NCI-H524 treated with DMSO at 0.1 percent for 48 hours (cell line): ENCODE measurements at regions not wholly inside any gene's neighbourhood (a gene's known extent, or its start where the extent isn't known, plus 50 kb on each side); places are given as distances from the start of the nearest gene placed in this dataset.
A peak's percentile ranks its signal among the peaks of the same experiment; 100 is the strongest.
"Not testable (repeated sequence)": the region's sequence is repeated elsewhere in the genome, so short reads cannot be mapped to it uniquely, and the experiment has no call there.

Experiments
- DNase-seq: peaks from one replicate; lab custom pipeline; 2025; lab: John Stamatoyannopoulos, UW

GRCh38 chr9:97248252-97248651 lies 59.2 kb upstream of the CCDC180 start:
- not testable (repeated sequence) for DNase-seq

- DNase-seq, result no peak
Measured at GRCh38 chr9:97243606-97244005, 63.9 kb upstream of the CCDC180 start.

- not testable (repeated sequence) for DNase-seq
Measured at GRCh38 chr9:97241430-97241829, 66.0 kb upstream of the CCDC180 start.

GRCh38 chr9:97237951-97238889 lies 69.2 kb upstream of the CCDC180 start:
- peak; percentile 81 for DNase-seq

GRCh38 chr9:97237311-97237786 lies 70.1 kb upstream of the CCDC180 start:
- no peak for DNase-seq

GRCh38 chr9:97233009-97233400 lies 74.5 kb upstream of the CCDC180 start:
- not testable (repeated sequence) for DNase-seq

GRCh38 chr9:97232060-97233008 lies 75.1 kb upstream of the CCDC180 start:
- DNase-seq, result peak; percentile 92

- not testable (repeated sequence) for DNase-seq
Measured at GRCh38 chr9:97222393-97222792, 85.1 kb upstream of the CCDC180 start.

- peak; percentile 25 for DNase-seq
Measured at GRCh38 chr9:97221478-97222355, 85.7 kb upstream of the CCDC180 start.

- no peak for DNase-seq
Measured at GRCh38 chr9:97220894-97221477, 86.5 kb upstream of the CCDC180 start.

GRCh38 chr9:97220396-97220795 lies 87.1 kb upstream of the CCDC180 start:
- not testable (repeated sequence) for DNase-seq

GRCh38 chr9:97219443-97220140 lies 87.9 kb upstream of the CCDC180 start:
- not testable (repeated sequence) for DNase-seq

- DNase-seq, result not testable (repeated sequence)
Measured at GRCh38 chr9:97215127-97215526, 92.3 kb upstream of the CCDC180 start.

- not testable (repeated sequence) for DNase-seq
Measured at GRCh38 chr9:97214556-97214955, 92.9 kb upstream of the CCDC180 start.

GRCh38 chr9:97199683-97200082 lies 107.8 kb upstream of the CCDC180 start:
- DNase-seq, result not testable (repeated sequence)

- DNase-seq, result not testable (repeated sequence)
Measured at GRCh38 chr9:97193767-97194166, 113.7 kb upstream of the CCDC180 start.

- DNase-seq, result no peak
Measured at GRCh38 chr9:97188545-97188944, 118.9 kb upstream of the CCDC180 start.

- not testable (repeated sequence) for DNase-seq
Measured at GRCh38 chr9:97187706-97188105, 119.8 kb upstream of the CCDC180 start.

- DNase-seq, result no peak
Measured at GRCh38 chr9:97186493-97186892, 121.0 kb upstream of the CCDC180 start.

GRCh38 chr9:97182532-97182931 lies 124.9 kb upstream of the CCDC180 start:
- DNase-seq, result not testable (repeated sequence)
